ENCODE measurements at regions not wholly inside any gene's neighbourhood (a gene's known extent, or its start where the extent isn't known, plus 50 kb on each side); places are given as distances from the start of the nearest gene placed in this dataset.
A peak's percentile ranks its signal among the peaks of the same experiment; 100 is the strongest.

GRCh38 chr12:107405436-107405835, 280.2 kb upstream of the PWP1 start (continued):
- TF ChIP-seq ZEB1 (IDR thresholded peaks at IDR 0.05; ENCODE audit: insufficient replicate concordance, low read depth) (no peak), ZNF790 (CRISPR knock-in tag; IDR thresholded peaks at IDR 0.05; ENCODE audit: borderline replicate concordance) (no peak)

GRCh38 chr12:107406932-107407331, 278.7 kb upstream of the PWP1 start:
- no peak for DNase-seq (ENCODE audit: low spot score)
- Histone ChIP-seq H3K27me3 (ENCODE audit: control insufficient read depth in 1 of 2, insufficient read depth in 2 of 2, low read length in 2 of 2) (no peaks in the 10 kb centered on the region; a peak in 1 of 5 replicates), H3K36me3 (replicated peaks in 1 of 2; ENCODE audit: control insufficient read depth in 1 of 2, insufficient read depth in 2 of 2, low read length in 2 of 2) (no peaks in the 10 kb centered on the region), H3K9ac (ENCODE audit: insufficient read depth, low read depth, low read length) (no peak overlapping the region), H3K4me1 (ENCODE audit: insufficient read depth, low read length) (no peaks in the 10 kb centered on the region), H3K9me3 (ENCODE audit: low read length) (no peaks in the 10 kb centered on the region), H2AFZ (ENCODE audit: low read length) (no peak overlapping the region), H3K4me3 (replicated peaks in 1 of 3; ENCODE audit: insufficient read depth in 1 of 3, low read depth in 2 of 3, low read length in 3 of 3) (no peak overlapping the region), H3K79me2 (ENCODE audit: insufficient read depth, low read length) (no peaks in the 10 kb centered on the region), H3K4me2 (ENCODE audit: low read depth, low read length) (no peak overlapping the region), H4K20me1 (ENCODE audit: insufficient read depth, low read length) (no peaks in the 10 kb centered on the region; the same call in 1 of the 2 replicates), H3K27ac (ENCODE audit: extremely low read length, insufficient read depth, low read length) (no peak overlapping the region)
- 68% methylated on average over 5 of the region's 5 CpGs for WGBS (ENCODE audit: low lambda C conversion rate)
- intact Hi-C loops (cut with micrococcal nuclease; ENCODE audit: unreplicated experiment) (no loop called here), in situ Hi-C loops (cut with HindIII; ENCODE audit: extremely low pct_ligation_motif_present, low pct_unique_long_range_greater_than_20kb) (loop anchor here (10.0 kb wide), 1 partner anchor 198 kb away; no protein-coding TSS in a partner anchor)
- BruUV-seq (replicated peaks), result no TSS peak
- TF ChIP-seq, protein P1, sequence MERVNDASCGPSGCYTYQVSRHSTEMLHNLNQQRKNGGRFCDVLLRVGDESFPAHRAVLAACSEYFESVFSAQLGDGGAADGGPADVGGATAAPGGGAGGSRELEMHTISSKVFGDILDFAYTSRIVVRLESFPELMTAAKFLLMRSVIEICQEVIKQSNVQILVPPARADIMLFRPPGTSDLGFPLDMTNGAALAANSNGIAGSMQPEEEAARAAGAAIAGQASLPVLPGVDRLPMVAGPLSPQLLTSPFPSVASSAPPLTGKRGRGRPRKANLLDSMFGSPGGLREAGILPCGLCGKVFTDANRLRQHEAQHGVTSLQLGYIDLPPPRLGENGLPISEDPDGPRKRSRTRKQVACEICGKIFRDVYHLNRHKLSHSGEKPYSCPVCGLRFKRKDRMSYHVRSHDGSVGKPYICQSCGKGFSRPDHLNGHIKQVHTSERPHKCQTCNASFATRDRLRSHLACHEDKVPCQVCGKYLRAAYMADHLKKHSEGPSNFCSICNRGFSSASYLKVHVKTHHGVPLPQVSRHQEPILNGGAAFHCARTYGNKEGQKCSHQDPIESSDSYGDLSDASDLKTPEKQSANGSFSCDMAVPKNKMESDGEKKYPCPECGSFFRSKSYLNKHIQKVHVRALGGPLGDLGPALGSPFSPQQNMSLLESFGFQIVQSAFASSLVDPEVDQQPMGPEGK (CRISPR knock-in tag; IDR thresholded peaks at IDR 0.05), result no peak
- TF ChIP-seq MAFG (CRISPR knock-in tag; IDR thresholded peaks at IDR 0.05) (no peak), ZNF781 (CRISPR knock-in tag; IDR thresholded peaks at IDR 0.05; ENCODE audit: borderline replicate concordance, not compliant biosample characterization) (no peak), CHD4 (IDR thresholded peaks at IDR 0.05; ENCODE audit: borderline replicate concordance, low read length) (peak; percentile 50; the same call in 1 of the 2 replicates), ZNF777 (CRISPR knock-in tag; IDR thresholded peaks at IDR 0.05) (no peak), CENPBD1 (CRISPR knock-in tag; IDR thresholded peaks at IDR 0.05; ENCODE audit: borderline replicate concordance, low read depth) (no peak), ZNF629 (CRISPR knock-in tag; conservative IDR thresholded peaks at IDR 0.05) (peak; percentile 86), ARNTL (CRISPR knock-in tag; IDR thresholded peaks at IDR 0.05) (no peak), NR1H2 (CRISPR knock-in tag; IDR thresholded peaks at IDR 0.05; ENCODE audit: borderline replicate concordance, low read depth) (no peak), ZNF569 (CRISPR knock-in tag; IDR thresholded peaks at IDR 0.05; ENCODE audit: borderline replicate concordance) (no peak), NFIC (IDR thresholded peaks at IDR 0.05; ENCODE audit: low read length) (no peak), ZMYM4 (CRISPR knock-in tag; IDR thresholded peaks at IDR 0.05) (no peak), SOX13 (IDR thresholded peaks at IDR 0.05) (no peak), SOX13 (CRISPR knock-in tag; conservative IDR thresholded peaks at IDR 0.05 in 1 of 2, IDR thresholded peaks at IDR 0.05 in 1 of 2) (no peak), KLF15 (CRISPR knock-in tag; IDR thresholded peaks at IDR 0.05; ENCODE audit: borderline replicate concordance) (no peak), FLYWCH1 (CRISPR knock-in tag; IDR thresholded peaks at IDR 0.05) (no peak), ZNF20 (CRISPR knock-in tag; IDR thresholded peaks at IDR 0.05) (no peak)
- ATAC-seq, result no peak
- no peak for FAIRE-seq
- POLR2A ChIA-PET, result no interaction called here
- CTCF ChIA-PET (ENCODE audit: low intra/inter-chr PET ratio, low total read pairs), result no interaction called here
